GM23338 (cell line): ENCODE measurements at regions not wholly inside any gene's neighbourhood (a gene's known extent, or its start where the extent isn't known, plus 50 kb on each side); places are given as distances from the start of the nearest gene placed in this dataset.

Source experiments
- ATAC-seq: fragments of 200-7000 bp; cut with Tn5 transposase; 3 replicates; pipeline ENCODE4 v1.9.1; 2020
- DNase-seq: peaks from one replicate; pipeline ENCODE4 v3.0.0-alpha.2; 2015; ENCODE audit warnings: low spot score
- H2AFZ ChIP-seq: fragments of 200-600 bp; sonication (generic); 2 replicates; pipeline ENCODE4 v1.8.0; 2016; ENCODE audit warnings: antibody characterized with exemption, mild to moderate bottlenecking, moderate library complexity
- H3F3A ChIP-seq: fragments of 200-600 bp; sonication (generic); replicated peaks from 2 replicates; pipeline ENCODE4 v1.8.0; 2017; ENCODE audit warnings: antibody characterized with exemption, mixed run types, low read depth
- H3K27ac ChIP-seq: fragments of 200-600 bp; sonication (generic); 2 replicates; pipeline ENCODE4 v1.6.1; 2016; ENCODE audit warnings: low read depth
- H3K27me3 ChIP-seq: fragments of 200-600 bp; sonication (generic); 2 replicates; pipeline ENCODE4 v1.8.0; 2016; ENCODE audit warnings: mild to moderate bottlenecking, mixed run types, moderate library complexity; ENCODE audit not compliant: insufficient read depth
- H3K36me3 ChIP-seq: fragments of 200-600 bp; sonication (generic); 2 replicates; pipeline ENCODE4 v1.8.0; 2016; ENCODE audit warnings: mild to moderate bottlenecking; ENCODE audit not compliant: insufficient read depth
- H3K4me1 ChIP-seq: fragments of 200-600 bp; sonication (generic); 2 replicates; pipeline ENCODE4 v1.8.0; 2016; ENCODE audit warnings: mild to moderate bottlenecking, moderate library complexity; ENCODE audit not compliant: insufficient read depth
- H3K4me2 ChIP-seq: fragments of 200-600 bp; sonication (generic); 2 replicates; pipeline ENCODE4 v1.7.1; 2017; ENCODE audit warnings: mixed run types
- H3K4me3 ChIP-seq: fragments of 200-600 bp; sonication (generic); 2 replicates; pipeline ENCODE4 v1.6.1; 2016; ENCODE audit warnings: mixed run types
- H3K79me2 ChIP-seq: fragments of 200-600 bp; sonication (generic); replicated peaks from 2 replicates; pipeline ENCODE4 v1.8.0; 2017; ENCODE audit warnings: mild to moderate bottlenecking; ENCODE audit not compliant: insufficient read depth
- H3K9me2 ChIP-seq: fragments of 200-600 bp; sonication (generic); 2 replicates; pipeline ENCODE4 v1.8.0; 2017; ENCODE audit not compliant: insufficient read depth
- H4K20me1 ChIP-seq: fragments of 200-600 bp; sonication (generic); replicated peaks from 2 replicates; pipeline ENCODE4 v1.8.0; 2017; ENCODE audit warnings: mild to moderate bottlenecking; ENCODE audit not compliant: insufficient read depth
- H3K27ac Mint-ChIP-seq: 2 replicates; pipeline ENCODE4 v1.8.0; 2020; ENCODE audit warnings: inconsistent platforms, mild to moderate bottlenecking, moderate library complexity, mixed read lengths
- H3K27me3 Mint-ChIP-seq: 3 replicates; pipeline ENCODE4 v1.8.0; 2022; ENCODE audit warnings: low read depth, mild to moderate bottlenecking, moderate library complexity, mixed read lengths, inconsistent platforms; ENCODE audit not compliant: insufficient read depth, poor library complexity
- H3K36me3 Mint-ChIP-seq: 3 replicates; pipeline ENCODE4 v1.8.0; 2021; ENCODE audit warnings: low read depth, mild to moderate bottlenecking, inconsistent platforms, moderate library complexity, mixed read lengths
- H3K4me1 Mint-ChIP-seq: 3 replicates; pipeline ENCODE4 v1.8.0; 2020; ENCODE audit warnings: mild to moderate bottlenecking, inconsistent platforms, mixed read lengths
- H3K4me3 Mint-ChIP-seq: 3 replicates; pipeline ENCODE4 v1.8.0; 2021; ENCODE audit warnings: moderate library complexity, mild to moderate bottlenecking, inconsistent platforms, mixed read lengths
- H3K9me3 Mint-ChIP-seq: 3 replicates; pipeline ENCODE4 v1.8.0; 2020; ENCODE audit warnings: moderate library complexity, mild to moderate bottlenecking, inconsistent platforms, mixed read lengths
- CREB1 ChIP-seq: fragments of 250-450 bp; sonication (Bioruptor Pico); IDR thresholded peaks from 2 replicates; pipeline ENCODE4 v1.5.0; 2020; ENCODE audit warnings: low read depth, mild to moderate bottlenecking, moderate library complexity
- ETS1 ChIP-seq: IDR thresholded peaks from 2 replicates; pipeline ENCODE4 v1.6.1; 2016; ENCODE audit warnings: antibody characterized with exemption
- EZH2 ChIP-seq: fragments of 200-600 bp; sonication (generic); IDR thresholded peaks from one replicate; pipeline ENCODE4 v1.8.0; 2017; ENCODE audit warnings: antibody characterized with exemption, mild to moderate bottlenecking, low read depth; ENCODE audit not compliant: unreplicated experiment
- EZH2phosphoT487 ChIP-seq: fragments of 200-600 bp; sonication (generic); IDR thresholded peaks from one replicate; pipeline ENCODE4 v1.8.1; 2018; ENCODE audit warnings: antibody characterized with exemption; ENCODE audit not compliant: unreplicated experiment
- JUNB ChIP-seq: IDR thresholded peaks from one replicate; pipeline ENCODE4 v1.6.1; 2016; ENCODE audit warnings: antibody characterized with exemption; ENCODE audit not compliant: unreplicated experiment
- NANOG ChIP-seq: IDR thresholded peaks from 2 replicates; pipeline ENCODE4 v1.6.1; 2016; ENCODE audit warnings: antibody characterized with exemption, borderline replicate concordance
- POLR2AphosphoS5 ChIP-seq: IDR thresholded peaks from 2 replicates; pipeline ENCODE4 v1.6.1; 2016; ENCODE audit warnings: antibody characterized with exemption, low read depth
- REST ChIP-seq: IDR thresholded peaks from one replicate; pipeline ENCODE4 v1.6.1; 2018; ENCODE audit warnings: antibody characterized with exemption; ENCODE audit not compliant: unreplicated experiment
- STAT1 ChIP-seq: IDR thresholded peaks from one replicate; pipeline ENCODE4 v1.6.1; 2016; ENCODE audit warnings: antibody characterized with exemption; ENCODE audit not compliant: unreplicated experiment
- ZNF114 ChIP-seq: fragments of 250-450 bp; sonication (Bioruptor Pico); IDR thresholded peaks from 2 replicates; pipeline ENCODE4 v1.5.0; 2020; ENCODE audit warnings: mild to moderate bottlenecking, moderate library complexity
- ZNF331 ChIP-seq: fragments of 250-450 bp; sonication (Bioruptor Pico); IDR thresholded peaks from 2 replicates; pipeline ENCODE4 v1.5.0; 2020; ENCODE audit warnings: low read depth, mild to moderate bottlenecking, moderate library complexity
- ZNF462 ChIP-seq: fragments of 250-450 bp; sonication (Bioruptor Pico); IDR thresholded peaks from 2 replicates; pipeline ENCODE4 v1.5.0; 2020; ENCODE audit warnings: mild to moderate bottlenecking, moderate library complexity

GRCh38 chr2:241996100-241996499, 126.6 kb downstream of the RTP5 start:
- no peak for ATAC-seq
- no peak overlapping the region for H3K4me3 Mint-ChIP-seq

GRCh38 chr2:241997017-241997416, 127.5 kb downstream of the RTP5 start:
- Histone ChIP-seq H3K79me2 (no peaks in the 10 kb centered on the region), H2AFZ (no peak overlapping the region), H3K9me2 (no peaks in the 10 kb centered on the region), H4K20me1 (no peaks in the 10 kb centered on the region), H3K27me3 (no peaks in the 10 kb centered on the region), H3K27ac (no peak overlapping the region), H3K4me1 (no peaks in the 10 kb centered on the region), H3K4me2 (no peak overlapping the region), H3K4me3 (no peak overlapping the region), H3F3A (no peaks in the 10 kb centered on the region), H3K36me3 (no peaks in the 10 kb centered on the region)
- Mint-ChIP-seq H3K4me1 (no peaks in the 10 kb centered on the region), H3K27ac (no peak overlapping the region), H3K4me3 (no peak overlapping the region), H3K9me3 (peaks cover under 1% of the 10 kb centered on the region; the same call in 2 of the 3 replicates), H3K36me3 (no peaks in the 10 kb centered on the region), H3K27me3 (no peaks in the 10 kb centered on the region)
- ATAC-seq: no peak
- DNase-seq: no peak
- TF ChIP-seq ZNF462: no peak
- no peak for TF ChIP-seq ZNF114 (CRISPR knock-in tag)
- no peak for TF ChIP-seq EZH2phosphoT487
- no peak for TF ChIP-seq ETS1
- no peak for TF ChIP-seq ZNF331 (CRISPR knock-in tag)
- no peak for TF ChIP-seq POLR2AphosphoS5
- no peak for TF ChIP-seq EZH2
- no peak for TF ChIP-seq JUNB
- TF ChIP-seq CREB1: no peak
- no peak for TF ChIP-seq REST
- no peak for TF ChIP-seq STAT1
- TF ChIP-seq NANOG: no peak

More at GRCh38 chr2:241996100-241996499, 126.6 kb downstream of the RTP5 start:
- no peaks in the 10 kb centered on the region for H3K4me1 Mint-ChIP-seq
- no peaks in the 10 kb centered on the region for H3K9me2 ChIP-seq
- no peak for TF ChIP-seq EZH2
- no peak overlapping the region for H3K4me3 ChIP-seq
- no peaks in the 10 kb centered on the region for H3K36me3 ChIP-seq
- no peak overlapping the region for H3K27ac ChIP-seq
- no peak for DNase-seq
- H3K79me2 ChIP-seq: no peaks in the 10 kb centered on the region
- H2AFZ ChIP-seq: no peak overlapping the region
- no peak overlapping the region for H3K4me2 ChIP-seq
- H3K9me3 Mint-ChIP-seq: no peaks in the 10 kb centered on the region; the same call in 2 of the 3 replicates
- H3K27me3 ChIP-seq: no peaks in the 10 kb centered on the region
- no peaks in the 10 kb centered on the region for H3K27me3 Mint-ChIP-seq
- H4K20me1 ChIP-seq: no peaks in the 10 kb centered on the region
- no peak overlapping the region for H3K27ac Mint-ChIP-seq
- H3F3A ChIP-seq: no peaks in the 10 kb centered on the region
- no peaks in the 10 kb centered on the region for H3K4me1 ChIP-seq
- H3K36me3 Mint-ChIP-seq: no peaks in the 10 kb centered on the region
